ENCODE measurements at regions not wholly inside any gene's neighbourhood (a gene's known extent, or its start where the extent isn't known, plus 50 kb on each side); places are given as distances from the start of the nearest gene placed in this dataset.

DNA sequence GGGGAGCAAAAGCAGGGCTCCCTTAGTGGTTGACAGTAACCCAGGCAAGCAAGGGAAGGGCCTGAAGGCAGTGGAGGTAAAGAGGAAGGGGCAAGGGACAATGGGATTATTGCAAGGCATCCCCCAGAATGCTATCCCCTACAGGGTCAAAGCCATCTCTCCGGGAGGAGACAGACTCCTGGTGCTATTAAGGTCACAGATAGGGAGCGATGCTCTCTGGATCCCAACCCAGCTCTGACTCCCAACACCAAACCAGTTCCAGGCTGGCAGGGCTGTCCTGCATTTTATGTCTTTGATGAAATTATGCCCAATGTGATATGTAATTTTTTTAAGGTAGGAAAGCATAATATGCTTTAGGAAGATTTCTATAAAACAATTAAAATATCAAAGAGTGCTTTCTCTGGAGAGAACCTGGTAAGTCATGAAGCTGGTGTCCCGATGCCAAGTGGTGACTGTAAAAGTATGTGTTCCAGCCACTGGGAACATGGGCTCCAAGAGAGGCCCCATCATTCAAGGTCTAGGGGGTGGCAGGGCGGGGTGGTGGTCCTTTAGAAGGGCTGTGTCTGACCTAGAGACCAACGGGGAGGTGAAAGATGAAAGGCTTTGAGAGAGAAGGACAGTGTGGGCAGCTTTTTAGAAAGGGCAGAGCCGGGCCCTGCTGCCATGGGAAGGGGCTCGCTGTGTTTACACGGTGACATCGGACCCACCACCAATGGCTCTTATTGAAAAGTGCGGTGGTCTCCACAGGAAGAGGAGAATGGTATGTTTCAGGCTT lies 276.5 kb downstream of the CDC5L start:
- no peaks in the 10 kb centered on the region for H3K9me3 Mint-ChIP-seq
- peaks cover 0 to 3% (median 0%) of the 10 kb centered on the region in 3 donors for H3K36me3 Mint-ChIP-seq
- no peak overlapping the region for H3K27ac Mint-ChIP-seq
- no peak for DNase-seq
- peaks cover 0 to 7% (median 0%) of the 10 kb centered on the region in 3 donors for H3K27me3 Mint-ChIP-seq (ENCODE audit: low read depth in 3 of 3)
- no peak overlapping the region for H3K4me3 Mint-ChIP-seq
- no peaks in the 10 kb centered on the region for H3K4me1 Mint-ChIP-seq

- no peaks in the 10 kb centered on the region for H3K9me3 Mint-ChIP-seq
- no peak overlapping the region for H3K27ac Mint-ChIP-seq
- H3K4me1 Mint-ChIP-seq = no peaks in the 10 kb centered on the region
- no peak overlapping the region for H3K4me3 Mint-ChIP-seq
- DNase-seq = no peak
- peaks cover 0 to 3% (median 0%) of the 10 kb centered on the region in 3 donors for H3K36me3 Mint-ChIP-seq
- H3K27me3 Mint-ChIP-seq (ENCODE audit: low read depth in 3 of 3) = peaks cover 0 to 7% (median 0%) of the 10 kb centered on the region in 3 donors
These were observed 277.2 kb downstream of the CDC5L start for GRCh38 chr6:44664716-44665115.

GRCh38 chr6:44665143-44665542 lies 277.6 kb downstream of the CDC5L start:
- no peaks in the 10 kb centered on the region for H3K4me1 Mint-ChIP-seq
- peaks cover 0 to 7% (median 0%) of the 10 kb centered on the region in 3 donors for H3K27me3 Mint-ChIP-seq (ENCODE audit: low read depth in 3 of 3)
- no peak for DNase-seq
- H3K36me3 Mint-ChIP-seq = peaks cover 0 to 3% (median 0%) of the 10 kb centered on the region in 3 donors
- no peaks in the 10 kb centered on the region for H3K9me3 Mint-ChIP-seq
- H3K27ac Mint-ChIP-seq = no peak overlapping the region
- no peak overlapping the region for H3K4me3 Mint-ChIP-seq

DNA sequence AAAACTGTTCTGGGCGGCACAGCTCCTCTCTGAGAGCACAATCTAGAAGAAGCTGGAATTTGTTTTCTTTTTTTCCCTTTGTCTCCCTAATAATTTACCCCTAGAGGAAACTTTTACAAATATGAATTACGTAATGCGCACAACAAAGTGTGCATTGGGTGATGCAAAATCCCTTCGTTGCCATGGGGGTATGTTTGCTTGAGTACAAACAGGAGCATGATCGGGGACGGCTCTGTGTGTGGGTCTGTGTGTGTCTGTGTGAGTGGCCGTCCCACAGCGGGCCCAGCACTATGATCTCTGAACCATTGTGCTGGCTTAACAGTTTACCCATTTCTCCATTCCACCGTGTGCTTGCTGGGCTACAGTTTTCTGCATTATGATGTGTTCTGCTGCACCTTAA lies 278.2 kb downstream of the CDC5L start:
- no peaks in the 10 kb centered on the region for H3K9me3 Mint-ChIP-seq
- H3K27ac Mint-ChIP-seq = no peak overlapping the region
- H3K36me3 Mint-ChIP-seq = peaks cover 0 to 3% (median 0%) of the 10 kb centered on the region in 3 donors
- no peak overlapping the region for H3K4me3 Mint-ChIP-seq
- no peaks in the 10 kb centered on the region for H3K4me1 Mint-ChIP-seq
- DNase-seq = no peak
- peaks cover 0 to 7% (median 0%) of the 10 kb centered on the region in 3 donors for H3K27me3 Mint-ChIP-seq (ENCODE audit: low read depth in 3 of 3)

GRCh38 chr6:44666324-44666723 lies 278.8 kb downstream of the CDC5L start:
- DNase-seq = no peak
- Mint-ChIP-seq H3K4me1 (no peaks in the 10 kb centered on the region), H3K27me3 (ENCODE audit: low read depth in 3 of 3) (peaks cover 0 to 10% (median 0%) of the 10 kb centered on the region in 3 donors), H3K36me3 (peaks cover 0 to 3% (median 0%) of the 10 kb centered on the region in 3 donors), H3K4me3 (no peak overlapping the region), H3K9me3 (no peaks in the 10 kb centered on the region), H3K27ac (no peak overlapping the region)

- Mint-ChIP-seq H3K27ac (no peak overlapping the region), H3K27me3 (ENCODE audit: low read depth in 3 of 3) (peaks cover 0 to 13% (median 1%) of the 10 kb centered on the region in 3 donors), H3K9me3 (no peaks in the 10 kb centered on the region), H3K4me1 (no peaks in the 10 kb centered on the region), H3K4me3 (no peak overlapping the region), H3K36me3 (peaks cover 0 to 3% (median 0%) of the 10 kb centered on the region in 3 donors)
- DNase-seq = no peak
These were observed 279.7 kb downstream of the CDC5L start for GRCh38 chr6:44667226-44667625.

- H3K4me1 Mint-ChIP-seq = no peaks in the 10 kb centered on the region
- DNase-seq = no peak
- no peak overlapping the region for H3K27ac Mint-ChIP-seq
- peaks cover 0 to 3% (median 0%) of the 10 kb centered on the region in 3 donors for H3K36me3 Mint-ChIP-seq
- no peak overlapping the region for H3K4me3 Mint-ChIP-seq
- no peaks in the 10 kb centered on the region for H3K9me3 Mint-ChIP-seq
- peaks cover 0 to 13% (median 1%) of the 10 kb centered on the region in 3 donors for H3K27me3 Mint-ChIP-seq (ENCODE audit: low read depth in 3 of 3)
These were observed 280.3 kb downstream of the CDC5L start for GRCh38 chr6:44667668-44668390.

DNA sequence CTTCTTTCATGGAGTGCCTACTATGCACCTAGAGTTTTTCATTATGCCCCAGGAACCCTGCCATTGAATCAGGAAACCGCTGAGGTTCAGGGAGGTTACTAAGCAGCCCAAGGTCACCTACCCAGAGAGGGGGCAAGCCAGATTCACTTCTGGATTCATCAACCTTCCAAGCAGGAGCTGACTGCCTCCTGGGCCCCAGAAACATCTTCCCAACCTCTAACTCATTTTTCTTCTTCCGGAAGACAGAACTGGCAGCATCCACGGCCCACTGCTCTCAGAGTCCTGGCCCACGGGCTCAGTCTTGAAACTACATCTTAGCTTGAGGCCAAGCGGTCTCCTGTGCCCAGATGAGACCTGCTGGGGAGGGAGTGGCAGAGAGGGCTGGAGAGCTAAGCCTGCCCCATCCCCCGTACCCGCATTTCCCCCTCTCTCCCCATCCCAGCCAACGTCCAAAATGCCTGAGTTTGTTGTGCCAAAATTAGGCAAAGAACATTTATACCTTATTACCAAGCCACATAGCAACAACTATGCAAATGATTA lies 281.0 kb downstream of the CDC5L start:
- Mint-ChIP-seq H3K9me3 (no peaks in the 10 kb centered on the region), H3K27ac (no peak overlapping the region), H3K27me3 (ENCODE audit: low read depth in 3 of 3) (peaks cover 0 to 13% (median 1%) of the 10 kb centered on the region in 3 donors), H3K4me1 (no peaks in the 10 kb centered on the region), H3K4me3 (no peak overlapping the region), H3K36me3 (peaks cover 0 to 3% (median 0%) of the 10 kb centered on the region in 3 donors)
- DNase-seq = no peak

- Mint-ChIP-seq H3K27me3 (ENCODE audit: low read depth in 3 of 3) (peaks cover 0 to 13% (median 1%) of the 10 kb centered on the region in 3 donors), H3K36me3 (peaks cover 0 to 3% (median 0%) of the 10 kb centered on the region in 3 donors), H3K27ac (no peak overlapping the region), H3K4me1 (no peaks in the 10 kb centered on the region), H3K9me3 (no peaks in the 10 kb centered on the region), H3K4me3 (no peak overlapping the region)
- no peak for DNase-seq
These were observed 281.7 kb downstream of the CDC5L start for GRCh38 chr6:44668976-44669934.

- Mint-ChIP-seq H3K27me3 (ENCODE audit: low read depth in 3 of 3) (peaks cover 0 to 13% (median 1%) of the 10 kb centered on the region in 3 donors), H3K27ac (no peak overlapping the region), H3K36me3 (peaks cover 0 to 3% (median 0%) of the 10 kb centered on the region in 3 donors), H3K4me1 (no peaks in the 10 kb centered on the region), H3K9me3 (no peaks in the 10 kb centered on the region), H3K4me3 (no peak overlapping the region)
- no peak for DNase-seq
These were observed 282.6 kb downstream of the CDC5L start for GRCh38 chr6:44670146-44670545.

DNA sequence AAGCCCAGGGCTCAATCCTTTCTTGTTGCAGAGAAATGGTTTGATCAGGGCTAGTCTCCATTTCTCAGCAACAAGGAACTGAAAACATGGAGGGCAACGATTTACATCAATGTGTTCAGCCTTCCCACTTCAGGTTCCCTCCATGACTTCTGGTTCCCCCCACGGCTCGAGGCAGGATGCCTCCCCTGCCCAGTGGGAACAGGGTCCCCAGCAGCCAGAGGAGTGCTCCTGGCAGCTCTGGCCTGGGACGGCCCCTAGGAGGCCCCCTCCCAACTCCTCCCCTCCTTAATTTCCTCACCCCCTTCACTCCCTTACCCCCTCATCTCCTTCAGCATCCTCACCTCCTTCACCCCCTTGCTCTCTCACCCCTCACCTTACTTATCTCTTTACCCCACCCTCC lies 283.8 kb downstream of the CDC5L start:
- no peak for DNase-seq
- H3K36me3 Mint-ChIP-seq = peaks cover 0 to 3% (median 0%) of the 10 kb centered on the region in 3 donors

GRCh38 chr6:44672086-44672485 lies 284.6 kb downstream of the CDC5L start:
- H3K27me3 Mint-ChIP-seq (ENCODE audit: low read depth in 3 of 3) = peaks cover 0 to 11% (median 1%) of the 10 kb centered on the region in 3 donors
- H3K4me3 Mint-ChIP-seq = no peak overlapping the region
- no peaks in the 10 kb centered on the region for H3K36me3 Mint-ChIP-seq
- no peaks in the 10 kb centered on the region for H3K9me3 Mint-ChIP-seq
- no peak for DNase-seq
- no peaks in the 10 kb centered on the region for H3K4me1 Mint-ChIP-seq
- H3K27ac Mint-ChIP-seq = no peak overlapping the region

More for the DNA sequence above, 283.8 kb downstream of the CDC5L start:
- no peaks in the 10 kb centered on the region for H3K9me3 Mint-ChIP-seq
- H3K4me1 Mint-ChIP-seq = no peaks in the 10 kb centered on the region
- H3K27me3 Mint-ChIP-seq (ENCODE audit: low read depth in 3 of 3) = peaks cover 0 to 13% (median 1%) of the 10 kb centered on the region in 3 donors
- H3K4me3 Mint-ChIP-seq = no peak overlapping the region
- H3K27ac Mint-ChIP-seq = no peak overlapping the region

- Mint-ChIP-seq H3K4me3 (no peak overlapping the region), H3K4me1 (no peaks in the 10 kb centered on the region), H3K27me3 (ENCODE audit: low read depth in 3 of 3) (peaks cover 0 to 6% (median 1%) of the 10 kb centered on the region in 3 donors), H3K9me3 (no peaks in the 10 kb centered on the region), H3K36me3 (no peaks in the 10 kb centered on the region), H3K27ac (no peak overlapping the region)
- no peak for DNase-seq
These were observed 285.3 kb downstream of the CDC5L start for GRCh38 chr6:44672841-44673240.
